ENCODE measurements at regions not wholly inside any gene's neighbourhood (a gene's known extent, or its start where the extent isn't known, plus 50 kb on each side); places are given as distances from the start of the nearest gene placed in this dataset.
A peak's percentile ranks its signal among the peaks of the same experiment; 100 is the strongest.
"Not testable (repeated sequence)": the region's sequence is repeated elsewhere in the genome, so short reads cannot be mapped to it uniquely, and the experiment has no call there.

DNA sequence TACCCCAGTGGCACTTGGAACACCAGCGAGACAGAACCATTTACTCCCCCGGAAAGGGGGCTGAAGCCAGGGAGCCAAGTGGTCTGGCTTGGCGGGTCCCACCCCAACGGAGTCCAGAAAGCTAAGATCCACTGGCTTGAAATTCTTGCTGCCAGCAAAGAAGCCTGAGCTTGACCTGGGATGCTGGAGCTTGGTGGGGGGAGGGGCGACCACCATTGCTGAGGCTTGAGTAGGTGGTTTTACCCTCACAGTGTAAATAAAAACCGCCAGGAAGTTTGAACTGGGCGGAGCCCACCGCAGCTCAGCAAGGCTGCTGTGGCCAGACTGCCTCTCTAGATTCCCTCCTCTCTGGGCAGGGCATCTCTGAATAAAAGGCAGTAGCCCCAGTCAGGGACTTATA, 62.8 kb downstream of the RPS24 start:
- not testable (repeated sequence) for DNase-seq

DNA sequence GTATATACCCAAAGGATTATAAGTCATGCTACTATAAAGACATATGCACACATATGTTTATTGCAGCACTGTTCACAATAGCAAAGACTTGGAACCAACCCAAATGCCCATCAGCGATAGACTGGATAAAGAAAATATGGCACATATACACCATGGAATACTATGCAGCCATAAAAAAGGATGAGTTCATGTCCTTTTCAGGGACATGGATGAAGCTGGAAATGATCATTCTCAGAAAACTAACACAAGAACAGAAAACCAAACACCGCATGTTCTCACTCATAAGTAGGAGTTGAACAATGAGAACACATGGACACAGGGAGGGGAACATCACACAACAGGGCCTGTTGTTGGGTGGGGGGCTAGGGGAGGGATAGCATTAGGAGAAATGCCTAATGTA, 68.9 kb downstream of the RPS24 start:
- DNase-seq = not testable (repeated sequence)

DNA sequence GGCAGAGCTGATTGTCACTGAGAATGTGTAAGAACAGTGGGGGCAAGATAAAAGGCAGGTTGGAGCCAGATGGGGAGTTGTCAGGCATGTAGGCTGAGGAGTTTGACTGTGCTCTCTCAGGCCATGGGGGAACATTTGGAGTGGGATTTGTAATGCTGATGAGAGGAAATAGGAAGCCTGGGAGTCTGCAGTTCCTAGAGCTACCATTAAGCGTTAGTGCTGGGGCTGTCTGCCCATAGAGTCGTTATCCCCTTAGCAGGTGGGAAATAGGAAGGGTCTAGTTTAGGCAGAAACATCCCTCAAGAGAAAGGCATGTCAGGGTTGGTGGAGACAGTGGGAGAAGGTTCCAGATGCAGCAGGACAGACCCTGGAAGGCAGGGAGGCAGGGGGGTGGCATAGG, 75.5 kb downstream of the RPS24 start:
- no peak for DNase-seq

DNA sequence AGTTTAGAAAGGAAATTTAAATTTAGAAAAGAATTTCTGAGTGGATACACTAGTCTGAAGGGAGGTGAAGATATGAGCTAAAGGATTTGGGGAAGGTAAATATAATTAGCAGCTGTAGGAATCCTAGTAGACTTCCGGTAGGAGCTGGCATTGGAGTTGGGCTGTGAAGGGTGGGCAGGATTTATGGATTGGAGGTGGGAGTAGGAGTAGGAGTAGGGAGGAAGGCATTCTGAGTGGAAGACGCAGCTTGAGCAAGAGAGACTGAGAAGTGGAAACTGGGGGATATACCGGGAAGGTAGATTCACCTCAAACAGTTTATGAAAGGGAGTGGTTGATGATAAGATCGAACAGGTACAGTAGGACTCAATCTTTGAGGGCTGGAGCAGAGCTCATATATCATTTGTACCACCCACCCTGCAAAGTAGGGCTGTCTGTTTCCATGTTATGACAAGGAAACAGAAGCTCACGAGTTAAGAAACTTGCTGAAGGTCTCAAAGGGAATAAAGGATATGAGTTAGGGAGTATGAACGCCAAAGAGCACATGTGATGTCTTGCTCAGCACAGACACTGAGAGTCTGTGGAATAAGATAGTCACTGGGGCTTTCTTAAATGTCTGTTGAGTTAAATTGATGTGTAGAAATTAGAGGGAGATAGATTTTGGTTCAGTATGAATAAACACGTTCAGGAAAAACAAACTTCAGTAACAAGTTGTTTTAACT, 81.6 kb downstream of the RPS24 start:
- no peak for DNase-seq

DNA sequence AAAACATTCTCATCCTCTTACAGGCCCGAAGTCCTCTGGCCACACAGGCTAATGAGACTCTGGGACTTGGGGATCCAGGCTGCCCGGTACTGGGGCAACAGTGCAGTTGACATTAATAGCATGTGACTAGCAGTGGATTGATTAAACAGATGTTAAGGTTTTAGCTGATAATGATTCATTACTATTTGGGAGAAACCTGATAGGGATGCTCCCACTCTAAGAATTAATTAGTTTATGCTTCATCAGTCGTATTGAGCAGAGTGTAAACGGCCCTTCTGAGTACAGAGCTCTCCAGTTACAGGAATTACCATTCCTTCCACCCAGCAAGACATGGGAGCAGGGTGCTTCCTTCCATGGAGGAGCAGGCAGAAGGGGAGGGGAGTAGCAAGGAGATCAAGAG, 82.7 kb downstream of the RPS24 start:
- no peak for DNase-seq

DNA sequence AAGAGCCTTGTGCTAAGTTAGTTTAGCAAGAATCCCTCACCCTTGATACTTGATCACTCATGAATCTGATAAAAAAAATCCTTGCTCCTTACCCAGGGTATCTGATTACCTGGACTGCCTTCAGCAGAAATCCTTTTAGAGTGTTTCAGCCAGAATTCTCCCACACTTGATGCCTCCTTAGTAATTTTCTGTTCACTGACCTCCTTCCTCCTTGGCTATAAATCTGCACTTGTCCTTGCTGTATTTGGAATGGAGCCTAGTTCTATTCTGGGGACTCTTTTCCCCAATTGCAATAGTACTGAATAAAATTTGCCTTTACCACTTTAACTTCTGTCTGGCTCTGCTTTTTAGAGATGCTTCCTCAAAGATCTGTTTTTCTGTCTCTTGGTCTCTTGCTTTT, 84.9 kb downstream of the RPS24 start:
- no peak for DNase-seq

DNA sequence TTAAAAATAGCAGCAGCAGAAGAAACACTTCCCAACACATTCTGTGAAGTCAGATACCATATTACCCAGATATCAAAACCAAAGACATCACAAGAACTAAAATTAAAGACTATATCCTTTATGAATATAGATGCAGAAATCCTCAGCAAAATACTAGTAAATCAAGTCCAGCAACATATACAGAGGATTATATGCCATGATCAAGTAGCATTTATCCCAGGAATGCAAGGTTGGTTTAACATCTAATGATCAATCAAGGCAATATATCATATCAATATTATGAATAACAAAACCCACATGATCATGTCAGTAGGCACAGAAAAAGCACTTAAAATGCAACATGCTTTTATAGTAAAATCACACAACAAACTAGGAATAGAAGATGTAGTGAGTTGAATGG, 88.1 kb downstream of the RPS24 start:
- no peak for DNase-seq

DNA sequence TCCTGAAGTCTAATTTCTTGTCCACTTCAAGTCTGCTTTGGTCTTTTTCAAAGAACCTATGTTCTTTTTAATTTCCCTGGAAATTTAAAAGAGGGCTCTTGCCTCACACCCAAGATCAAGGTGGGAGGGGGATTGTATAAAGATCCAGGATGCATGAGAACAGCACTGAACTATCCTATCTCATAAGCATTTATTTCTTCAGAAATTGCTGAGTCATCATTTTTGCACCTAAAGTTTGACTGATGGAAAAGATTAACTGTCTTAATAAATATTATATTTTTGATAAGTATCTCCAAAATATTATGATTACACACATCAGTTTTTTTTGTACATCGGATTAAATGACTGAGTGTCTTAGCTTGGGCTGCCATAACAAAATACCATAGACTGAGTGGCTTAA, 90.5 kb downstream of the RPS24 start:
- no peak for DNase-seq

DNA sequence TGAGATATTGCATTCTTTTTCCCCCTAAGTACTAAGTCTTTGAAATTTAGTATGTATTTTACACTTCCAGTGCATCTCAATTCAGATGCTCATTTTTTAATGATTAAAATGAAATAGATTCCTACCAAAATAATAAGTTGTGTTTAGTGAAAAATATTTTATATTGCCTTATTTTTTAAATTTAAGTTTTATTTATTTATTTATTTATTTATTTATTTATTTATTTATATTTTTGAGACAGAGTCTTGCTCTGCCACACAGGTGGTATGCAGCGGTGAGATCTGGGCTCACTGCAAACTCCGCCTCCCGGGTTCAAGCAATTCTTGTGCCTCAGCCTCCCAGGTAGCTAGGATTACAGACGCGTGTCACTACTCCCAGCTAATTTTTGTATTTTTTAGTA, 95.5 kb downstream of the RPS24 start:
- DNase-seq = no peak

DNA sequence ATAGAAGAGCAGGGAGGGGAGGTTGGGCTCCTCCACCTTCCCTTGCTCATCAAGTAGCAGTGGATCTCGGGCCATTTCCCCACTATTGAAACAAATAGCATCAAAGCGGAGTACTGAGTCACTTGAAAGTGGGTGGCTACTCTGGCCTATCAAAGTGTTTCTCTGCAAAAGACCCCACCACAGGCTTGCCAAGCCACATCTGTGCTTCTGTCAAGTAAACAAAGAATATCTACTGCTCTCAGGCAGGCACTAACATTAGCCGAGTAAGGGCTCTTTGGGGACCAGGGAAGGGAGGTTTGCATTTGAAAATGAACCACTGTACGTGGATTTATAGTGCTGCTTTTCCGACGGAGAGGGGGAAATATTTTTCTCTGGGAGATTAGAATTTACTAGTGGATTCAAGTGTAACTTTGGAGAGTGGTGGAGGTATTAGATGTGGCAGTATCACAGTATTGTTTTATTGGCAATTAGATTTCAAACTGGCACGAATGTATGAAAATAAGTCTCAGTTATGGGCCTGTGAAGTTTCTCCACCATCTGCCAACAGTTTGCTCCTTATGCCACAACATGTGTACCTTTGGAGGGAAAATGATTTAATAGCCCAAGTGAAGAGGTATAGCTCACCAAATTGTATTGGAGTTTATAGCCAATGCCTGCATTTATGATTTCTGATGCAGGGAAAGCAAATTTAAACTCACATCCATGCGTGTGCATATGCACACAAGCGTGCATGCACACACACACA, 97.5 kb downstream of the RPS24 start:
- DNase-seq = no peak

DNA sequence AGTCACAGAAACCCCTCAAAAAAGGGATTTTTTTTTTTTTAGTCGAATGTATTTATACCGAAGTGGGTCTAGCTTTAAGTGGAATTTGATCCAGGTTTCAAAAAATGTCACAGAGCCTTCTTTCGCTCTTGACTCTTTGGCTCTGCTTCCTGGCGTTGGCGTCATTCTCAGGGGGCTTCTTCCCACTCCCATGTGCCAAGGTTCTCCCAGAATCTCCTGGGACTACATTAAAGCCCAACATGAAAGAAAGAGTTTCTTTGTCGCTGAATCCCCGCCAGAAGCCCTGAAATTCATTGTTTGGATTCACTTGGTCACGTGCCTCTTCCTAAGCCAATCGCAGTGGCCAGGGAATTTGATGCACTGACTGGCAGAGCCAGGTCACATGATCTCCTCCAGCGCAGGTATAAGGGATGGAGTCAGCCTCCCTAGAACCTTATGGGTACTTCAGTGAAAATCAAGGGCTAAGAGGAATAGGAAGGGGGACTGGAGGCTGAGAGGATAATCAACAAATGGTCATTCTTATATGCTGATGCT, 101.2 kb downstream of the RPS24 start:
- DNase-seq = no peak

DNA sequence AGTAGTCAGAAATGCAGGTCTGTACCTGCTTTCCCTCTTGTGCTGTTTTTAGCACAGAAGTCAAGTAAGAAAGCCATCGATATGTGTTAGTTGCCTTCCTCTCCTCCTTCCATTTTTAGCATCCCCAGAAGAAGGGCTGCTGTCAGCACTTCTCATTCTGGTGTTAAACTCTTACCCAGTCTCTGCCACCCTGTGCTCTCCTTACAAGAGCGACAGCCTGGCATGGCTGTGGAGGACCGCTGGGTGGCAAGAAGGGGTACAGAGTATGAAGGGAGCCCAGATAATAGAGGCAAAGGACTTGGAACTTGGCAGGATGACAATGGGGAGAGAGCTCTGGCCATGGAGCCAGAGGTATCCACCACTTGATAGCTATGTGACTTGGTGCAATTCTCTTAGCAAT, 103.5 kb downstream of the RPS24 start:
- DNase-seq = no peak

DNA sequence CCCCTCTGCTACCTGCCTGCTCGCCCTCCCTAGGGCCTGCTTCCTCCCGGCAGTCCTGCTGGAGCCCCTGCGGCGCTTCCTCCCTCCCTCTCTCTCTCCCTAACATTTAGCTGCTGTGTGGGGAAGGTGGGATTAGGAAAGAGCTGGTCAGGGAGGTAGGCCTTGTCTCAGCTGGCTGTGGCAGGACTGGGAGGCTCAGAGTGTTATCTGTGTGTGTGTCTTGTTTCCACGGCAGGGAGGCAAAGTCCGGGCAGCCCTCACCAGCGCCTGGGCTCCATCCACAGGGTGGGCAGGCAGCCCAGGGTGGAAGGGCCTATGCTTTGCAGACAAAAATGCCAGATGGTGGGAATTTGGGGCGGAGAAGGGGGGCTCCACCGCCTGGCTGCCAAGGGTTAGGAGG, 105.7 kb downstream of the RPS24 start:
- no peak for DNase-seq

DNA sequence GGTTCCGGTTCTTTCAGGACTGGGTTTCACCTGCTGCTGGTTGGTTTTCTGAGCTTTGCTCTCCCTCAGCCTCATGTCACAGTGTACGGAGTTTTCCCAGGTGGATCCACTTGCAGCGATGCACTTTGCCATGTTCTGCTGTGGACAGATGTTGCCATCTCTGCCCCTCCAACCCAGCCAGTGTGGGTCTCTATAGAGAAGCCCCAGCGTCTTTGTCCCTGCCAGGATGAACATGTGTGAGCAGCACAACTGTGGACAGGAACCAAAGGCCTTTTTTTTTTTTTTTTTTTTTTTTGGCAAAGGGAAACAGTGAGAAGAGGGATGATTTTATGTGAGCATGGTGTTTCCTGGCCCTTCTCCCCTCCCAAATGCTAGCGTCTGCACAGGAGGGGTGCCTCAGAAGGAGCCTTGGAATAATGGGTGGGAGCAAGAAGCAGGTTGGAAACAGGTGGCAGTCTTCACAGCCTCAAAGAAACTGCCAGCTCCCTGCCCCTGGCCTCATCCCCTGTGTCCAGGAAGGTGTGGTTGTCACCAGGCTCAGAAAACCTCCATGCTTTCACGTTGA, 106.5 kb downstream of the RPS24 start:
- DNase-seq = no peak

DNA sequence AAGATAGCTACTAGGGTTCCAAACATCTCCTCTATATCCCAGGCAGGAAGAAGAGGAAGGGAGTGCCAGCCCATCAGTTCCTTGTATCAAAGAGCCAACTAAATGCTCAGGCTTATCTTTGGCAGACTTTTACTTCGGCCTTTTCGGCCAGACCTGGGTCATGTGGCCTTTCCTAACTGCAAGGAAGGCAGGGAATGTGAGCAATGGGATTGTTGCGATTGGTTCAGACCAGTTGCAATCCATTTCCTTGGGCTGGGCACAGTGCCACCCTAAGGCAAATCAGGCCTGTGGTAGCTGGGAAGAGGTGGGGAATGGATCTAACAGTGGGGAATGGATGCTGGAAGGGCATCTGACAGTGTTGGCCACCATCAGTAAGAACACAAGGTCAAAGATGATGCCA, 109.9 kb downstream of the RPS24 start:
- DNase-seq = no peak

DNA sequence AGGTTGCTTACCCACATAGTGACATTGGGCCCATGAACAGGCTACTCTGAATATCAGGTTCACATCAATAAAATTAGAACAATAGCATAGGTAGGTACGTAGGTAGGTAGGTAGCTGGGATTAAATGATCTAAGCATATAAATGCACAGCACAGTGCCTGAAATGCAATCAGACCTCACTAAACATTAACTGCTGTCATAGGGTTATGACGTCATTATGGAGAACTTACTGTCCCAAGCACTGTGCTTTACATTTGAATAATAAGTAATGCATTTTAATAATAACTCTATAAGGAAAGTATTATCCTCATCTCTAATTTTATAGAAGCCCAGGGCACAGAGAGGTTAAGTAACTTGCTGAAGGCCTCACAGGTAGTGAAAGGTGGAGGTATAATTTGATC, 112.5 kb downstream of the RPS24 start:
- DNase-seq = no peak

DNA sequence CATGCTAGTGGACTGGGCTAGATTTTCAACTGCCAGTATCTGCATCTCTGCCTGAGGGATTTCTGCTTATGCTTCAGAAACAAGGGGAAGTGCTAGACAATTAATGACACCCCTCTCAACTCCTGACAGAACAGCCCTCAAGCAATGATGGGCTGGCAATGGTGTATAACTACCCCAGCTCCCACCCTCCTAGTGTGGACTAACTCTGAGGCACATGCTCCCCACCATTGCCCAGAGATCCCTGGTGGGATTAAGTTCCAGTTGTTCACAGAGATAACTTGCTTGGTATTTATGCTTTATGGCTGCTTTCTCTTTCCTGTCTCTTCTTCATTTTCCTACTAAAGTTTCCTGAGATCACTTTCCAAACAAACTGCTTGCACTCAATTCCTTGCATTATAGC, 113.5 kb downstream of the RPS24 start:
- no peak for DNase-seq

DNA sequence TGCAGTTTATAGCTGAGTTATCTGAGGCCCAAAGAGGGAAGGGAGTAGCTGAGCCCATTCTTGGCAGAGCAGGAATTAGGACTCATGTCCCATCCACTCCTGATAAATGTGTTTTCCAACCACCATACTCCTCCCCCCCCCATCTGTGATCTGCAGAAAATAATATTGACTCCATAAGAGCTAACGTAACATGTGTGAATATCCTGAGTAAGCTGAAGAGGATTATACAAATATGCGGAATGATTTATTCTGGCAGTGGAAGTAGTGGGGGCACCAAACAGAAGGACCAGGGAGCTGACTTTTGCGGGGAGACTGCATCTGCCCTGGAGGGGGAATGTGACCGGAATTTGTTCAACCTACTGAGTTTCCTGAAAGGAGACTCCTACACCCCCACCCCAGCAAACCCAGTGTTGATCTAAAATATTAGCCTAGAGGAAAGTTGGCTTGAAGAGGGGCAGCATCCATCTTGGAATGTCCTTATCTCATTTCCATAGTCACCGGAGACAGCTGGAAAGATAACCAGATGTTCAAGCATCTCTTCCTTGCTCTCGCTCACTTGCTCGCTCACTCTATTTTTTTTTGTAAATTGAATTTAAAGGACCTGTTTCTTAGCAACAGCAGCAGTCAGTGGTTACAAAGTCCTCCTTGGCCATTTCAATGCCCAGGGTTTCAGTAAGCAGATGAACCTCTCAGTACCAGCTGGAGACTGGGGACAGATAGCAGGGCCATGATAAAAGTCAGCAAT, 114.7 kb downstream of the RPS24 start:
- peak; percentile 21 for DNase-seq

DNA sequence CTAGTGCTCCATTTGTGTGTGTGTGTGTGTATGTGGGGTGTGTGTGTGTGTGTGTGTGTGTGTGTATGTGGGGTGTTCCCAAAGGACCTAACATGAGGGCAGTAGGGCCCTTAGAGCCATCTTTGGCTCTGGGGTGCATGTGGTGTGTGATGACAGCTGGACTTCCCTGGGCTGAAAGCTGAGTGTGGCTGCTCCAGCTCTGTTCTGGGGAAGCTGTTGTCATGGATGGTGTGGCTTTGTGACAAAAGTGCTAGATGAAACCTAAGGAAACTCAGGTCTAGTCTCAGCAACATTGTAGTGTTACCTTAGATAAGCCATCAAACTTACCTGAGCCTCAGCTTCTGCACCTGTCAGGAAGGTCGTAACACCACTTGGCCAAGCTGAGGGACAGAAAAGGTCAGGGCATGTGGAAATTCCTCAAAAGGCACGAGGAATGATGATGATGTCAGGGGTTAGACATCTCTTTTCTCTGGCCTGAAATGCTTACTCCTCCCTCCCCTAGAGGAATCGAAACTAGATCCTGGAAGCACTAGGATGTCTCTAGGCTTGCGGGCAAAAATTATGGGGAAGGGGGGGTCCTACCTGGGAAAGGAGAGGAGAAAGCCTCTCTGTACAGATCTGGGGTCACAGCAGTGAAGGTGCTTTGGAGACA, 115.4 kb downstream of the RPS24 start:
- peak; percentile 18 for DNase-seq

DNA sequence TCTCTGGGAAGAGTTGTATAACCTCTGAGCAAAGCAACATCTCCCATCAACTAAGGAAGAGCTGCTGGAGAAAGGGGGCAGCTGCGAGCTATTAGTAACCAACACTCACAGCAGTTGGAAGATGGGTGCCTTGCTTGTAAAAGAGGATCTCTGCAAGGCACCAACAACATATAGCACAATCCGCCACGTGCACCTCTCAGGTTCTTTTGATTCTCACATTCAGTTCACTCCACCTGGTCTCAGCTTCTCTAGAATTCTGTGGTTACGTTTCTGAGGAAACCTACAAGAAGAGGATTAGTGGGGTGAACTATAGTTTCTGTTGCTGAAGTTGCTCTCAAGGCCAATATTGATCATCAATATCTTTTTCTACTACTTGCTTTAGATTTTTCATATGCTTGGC, 117.1 kb downstream of the RPS24 start:
- no peak for DNase-seq

DNA sequence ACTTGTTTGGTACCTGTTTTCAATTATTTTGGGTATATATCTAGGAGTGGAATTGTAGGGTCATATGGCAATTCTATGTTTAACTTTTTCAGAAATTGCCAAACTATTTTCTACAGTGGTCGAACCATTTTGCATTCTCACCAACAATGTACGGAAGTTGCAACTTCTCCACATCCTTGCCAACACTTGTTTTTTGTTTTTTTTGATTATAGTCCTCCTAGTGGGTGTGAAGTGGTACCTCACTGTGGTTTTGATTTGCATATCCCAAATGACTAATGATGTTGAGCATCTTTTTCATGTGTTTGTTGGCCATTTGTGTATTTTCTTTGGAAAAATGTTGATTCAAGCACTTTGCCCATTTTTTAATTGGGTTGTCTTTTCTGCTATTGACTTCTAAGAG, 122.1 kb downstream of the RPS24 start:
- DNase-seq = no peak

DNA sequence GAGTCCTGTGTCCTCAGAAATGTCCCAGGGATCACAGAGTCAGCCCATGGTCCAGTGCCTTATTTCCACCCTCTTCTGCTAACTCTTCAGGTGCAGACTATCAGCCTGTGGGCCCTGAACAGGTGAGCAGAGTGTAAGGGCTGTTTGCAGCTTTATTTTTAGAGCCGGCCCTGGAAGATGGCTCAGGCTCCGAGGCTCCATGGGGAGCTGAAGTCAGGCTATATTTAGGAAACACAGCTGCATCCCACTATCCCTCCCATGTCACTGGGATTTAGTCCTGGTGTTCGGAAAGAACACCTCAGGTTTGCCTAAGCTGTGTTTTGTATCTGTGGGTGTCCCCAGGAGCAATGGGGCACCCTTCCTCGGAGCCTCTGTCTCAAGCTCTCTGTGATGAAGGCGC, 126.9 kb downstream of the RPS24 start:
- DNase-seq = no peak

DNA sequence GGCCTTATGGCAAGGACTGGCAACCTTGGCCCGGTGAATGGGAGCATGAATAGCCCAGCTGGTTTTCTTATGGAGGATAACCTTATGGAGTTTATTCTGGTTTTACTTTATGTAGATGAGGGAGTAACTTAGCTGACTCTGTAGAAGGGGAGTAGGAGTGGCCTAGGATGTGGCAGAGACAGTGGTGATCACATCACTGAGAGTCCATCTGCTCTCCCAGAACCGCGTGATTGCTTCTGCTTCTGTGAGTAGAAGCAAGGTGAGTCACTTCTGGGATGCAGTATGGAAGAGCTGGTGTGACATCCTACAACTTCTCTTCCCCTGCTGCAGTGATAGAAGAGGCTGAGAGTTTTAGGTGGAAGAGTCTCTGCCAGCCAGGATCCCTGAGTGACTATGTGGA, 129.2 kb downstream of the RPS24 start:
- peak; percentile 4 for DNase-seq
